ENCODE measurements at regions not wholly inside any gene's neighbourhood (a gene's known extent, or its start where the extent isn't known, plus 50 kb on each side); places are given as distances from the start of the nearest gene placed in this dataset.

DNA sequence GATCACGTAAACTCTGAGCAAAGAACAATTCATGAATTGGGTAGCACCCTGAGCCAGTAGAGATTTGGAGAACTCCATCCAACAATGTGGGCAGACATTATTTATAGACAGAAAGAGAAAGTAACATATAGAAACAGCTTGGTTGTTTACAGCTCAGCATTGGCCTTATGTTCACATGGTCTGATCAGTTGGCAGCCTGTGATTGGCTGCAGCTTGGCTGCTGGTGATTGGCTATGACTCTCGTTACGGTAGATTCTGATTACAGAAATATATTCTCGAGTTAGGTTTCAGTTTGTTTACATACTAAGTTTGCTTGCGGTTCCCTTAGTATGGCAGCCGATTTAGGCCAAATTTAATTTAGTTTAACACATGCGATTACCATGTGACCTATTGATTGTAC lies 663.4 kb downstream of the RAPGEF2 start:
- TF ChIP-seq, protein P1, sequence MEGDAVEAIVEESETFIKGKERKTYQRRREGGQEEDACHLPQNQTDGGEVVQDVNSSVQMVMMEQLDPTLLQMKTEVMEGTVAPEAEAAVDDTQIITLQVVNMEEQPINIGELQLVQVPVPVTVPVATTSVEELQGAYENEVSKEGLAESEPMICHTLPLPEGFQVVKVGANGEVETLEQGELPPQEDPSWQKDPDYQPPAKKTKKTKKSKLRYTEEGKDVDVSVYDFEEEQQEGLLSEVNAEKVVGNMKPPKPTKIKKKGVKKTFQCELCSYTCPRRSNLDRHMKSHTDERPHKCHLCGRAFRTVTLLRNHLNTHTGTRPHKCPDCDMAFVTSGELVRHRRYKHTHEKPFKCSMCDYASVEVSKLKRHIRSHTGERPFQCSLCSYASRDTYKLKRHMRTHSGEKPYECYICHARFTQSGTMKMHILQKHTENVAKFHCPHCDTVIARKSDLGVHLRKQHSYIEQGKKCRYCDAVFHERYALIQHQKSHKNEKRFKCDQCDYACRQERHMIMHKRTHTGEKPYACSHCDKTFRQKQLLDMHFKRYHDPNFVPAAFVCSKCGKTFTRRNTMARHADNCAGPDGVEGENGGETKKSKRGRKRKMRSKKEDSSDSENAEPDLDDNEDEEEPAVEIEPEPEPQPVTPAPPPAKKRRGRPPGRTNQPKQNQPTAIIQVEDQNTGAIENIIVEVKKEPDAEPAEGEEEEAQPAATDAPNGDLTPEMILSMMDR (IDR thresholded peaks at IDR 0.05; ENCODE audit: control extremely low read depth in 1 of 3, insufficient read depth in 1 of 3, low read depth in 1 of 3, low read length in 3 of 3), result no peak
- no peak for TF ChIP-seq EP300 (IDR thresholded peaks at IDR 0.05; ENCODE audit: borderline replicate concordance in 1 of 2, low read depth in 2 of 2, low read length in 2 of 2)
- no peak for TF ChIP-seq POLR2AphosphoS5 (IDR thresholded peaks at IDR 0.05; ENCODE audit: low read depth, low read length)
- TF ChIP-seq CEBPB (IDR thresholded peaks at IDR 0.05; ENCODE audit: low read depth, low read length), result no peak
- TF ChIP-seq TCF12 (IDR thresholded peaks at IDR 0.05; ENCODE audit: low read depth, low read length), result no peak
- no peak for TF ChIP-seq SP4 (IDR thresholded peaks at IDR 0.05; ENCODE audit: low read length)
- no peak for TF ChIP-seq POLR2A (IDR thresholded peaks at IDR 0.05; ENCODE audit: control extremely low read depth in 1 of 2, low read depth in 2 of 2, low read length in 2 of 2)
- no peak for TF ChIP-seq FOSL1 (IDR thresholded peaks at IDR 0.05; ENCODE audit: insufficient read depth, low read depth, low read length)
- TF ChIP-seq, protein P2, sequence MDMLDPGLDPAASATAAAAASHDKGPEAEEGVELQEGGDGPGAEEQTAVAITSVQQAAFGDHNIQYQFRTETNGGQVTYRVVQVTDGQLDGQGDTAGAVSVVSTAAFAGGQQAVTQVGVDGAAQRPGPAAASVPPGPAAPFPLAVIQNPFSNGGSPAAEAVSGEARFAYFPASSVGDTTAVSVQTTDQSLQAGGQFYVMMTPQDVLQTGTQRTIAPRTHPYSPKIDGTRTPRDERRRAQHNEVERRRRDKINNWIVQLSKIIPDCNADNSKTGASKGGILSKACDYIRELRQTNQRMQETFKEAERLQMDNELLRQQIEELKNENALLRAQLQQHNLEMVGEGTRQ (IDR thresholded peaks at IDR 0.05; ENCODE audit: low read length), result no peak
- TF ChIP-seq TBP (IDR thresholded peaks at IDR 0.05; ENCODE audit: low read depth, low read length), result no peak
- TF ChIP-seq CREB1 (IDR thresholded peaks at IDR 0.05), result no peak
- no peak for TF ChIP-seq JUN (IDR thresholded peaks at IDR 0.05; ENCODE audit: low read depth, low read length)

Measured in H1 (cell line).